Activated CD8-positive, alpha-beta T cell treated with anti-CD3 and anti-CD28 coated beads for 36 hours (primary cell): ENCODE measurements at regions not wholly inside any gene's neighbourhood (a gene's known extent, or its start where the extent isn't known, plus 50 kb on each side); places are given as distances from the start of the nearest gene placed in this dataset.

ENCODE experiments used
- ATAC-seq: fragments of 200-7000 bp; cut with Tn5 transposase; one replicate; pipeline ENCODE4 v1.10.0; 2021; ENCODE audit warnings: mild to moderate bottlenecking, moderate library complexity
- CTCF ChIA-PET: fragments of 350-600 bp; sonication (Branson Sonifier 250); formaldehyde crosslinking; loops from one replicate; lab custom pipeline; 2021; ENCODE audit warnings: antibody characterized with exemption; lab: Charles Lee
- POLR2A ChIA-PET: fragments of 350-600 bp; sonication (Branson Sonifier 250); formaldehyde crosslinking; loops from one replicate; lab custom pipeline; 2021; ENCODE audit warnings: antibody characterized with exemption; lab: Charles Lee
- DNase-seq: peaks from one replicate; pipeline ENCODE4 v3.0.0-alpha.2; 2020
- H3K27ac Mint-ChIP-seq: one replicate; pipeline ENCODE4 v1.8.0; 2021; ENCODE audit warnings: mild to moderate bottlenecking, mixed read lengths
- H3K27me3 Mint-ChIP-seq: one replicate; pipeline ENCODE4 v1.8.0; 2021; ENCODE audit warnings: mixed read lengths
- H3K36me3 Mint-ChIP-seq: one replicate; pipeline ENCODE4 v1.8.0; 2021; ENCODE audit warnings: low read depth, mixed read lengths
- H3K4me1 Mint-ChIP-seq: one replicate; pipeline ENCODE4 v1.8.0; 2021; ENCODE audit warnings: low read depth, mixed read lengths
- H3K4me3 Mint-ChIP-seq: one replicate; pipeline ENCODE4 v1.8.0; 2021; ENCODE audit warnings: mild to moderate bottlenecking, moderate library complexity, mixed read lengths
- H3K9me3 Mint-ChIP-seq: one replicate; pipeline ENCODE4 v1.8.0; 2021; ENCODE audit warnings: mixed read lengths
- CTCF ChIP-seq: fragments of 200-600 bp; IDR thresholded peaks from one replicate; pipeline ENCODE4 v1.8.0; 2022; ENCODE audit warnings: antibody characterized with exemption, mild to moderate bottlenecking
- intact Hi-C: fragments of 100-400 bp; cut with micrococcal nuclease; formaldehyde crosslinking; loops from one replicate; pipeline ENCODE4 v1.10.0; 2022

GRCh38 chr9:78967596-78968217, 604.1 kb upstream of the TLE4 start:
- ChIA-PET CTCF (no interaction called here), POLR2A (no interaction called here)
- H3K9me3 Mint-ChIP-seq, result no peaks in the 10 kb centered on the region
- TF ChIP-seq CTCF, result no peak
- no peak overlapping the region for H3K27ac Mint-ChIP-seq
- ATAC-seq (no peak), DNase-seq (no peak)
- intact Hi-C loops, result no loop called here
- H3K27me3 Mint-ChIP-seq, result no peaks in the 10 kb centered on the region
- H3K4me3 Mint-ChIP-seq, result no peak overlapping the region
- no peaks in the 10 kb centered on the region for H3K4me1 Mint-ChIP-seq
- no peaks in the 10 kb centered on the region for H3K36me3 Mint-ChIP-seq

DNA sequence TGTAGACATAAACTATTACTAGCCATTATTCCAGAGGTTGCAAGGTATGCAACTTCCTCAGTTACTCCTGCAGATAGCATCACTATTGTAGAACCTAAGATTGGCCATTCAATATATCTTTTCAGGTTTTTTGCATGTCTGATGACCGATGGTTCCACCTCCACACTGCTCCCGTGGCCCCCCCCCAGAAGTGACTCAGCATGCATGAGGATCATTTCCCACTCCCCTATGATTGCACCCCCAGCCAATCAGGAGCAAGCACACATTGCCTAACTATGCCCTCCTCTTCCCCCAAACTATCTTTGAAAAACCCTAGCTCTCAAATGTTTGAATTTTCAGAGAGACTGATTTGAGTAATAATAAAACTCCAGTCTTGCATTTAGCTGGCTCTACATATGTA, 601.4 kb upstream of the TLE4 start:
- no peak for TF ChIP-seq CTCF
- H3K27me3 Mint-ChIP-seq, result no peaks in the 10 kb centered on the region
- no peak for DNase-seq
- no peak overlapping the region for H3K4me3 Mint-ChIP-seq
- H3K9me3 Mint-ChIP-seq, result no peaks in the 10 kb centered on the region
- no peak for ATAC-seq
- H3K27ac Mint-ChIP-seq, result no peak overlapping the region
- POLR2A ChIA-PET, result no interaction called here
- no peaks in the 10 kb centered on the region for H3K36me3 Mint-ChIP-seq
- intact Hi-C loops, result no loop called here
- CTCF ChIA-PET, result no interaction called here
- H3K4me1 Mint-ChIP-seq, result no peaks in the 10 kb centered on the region

DNA sequence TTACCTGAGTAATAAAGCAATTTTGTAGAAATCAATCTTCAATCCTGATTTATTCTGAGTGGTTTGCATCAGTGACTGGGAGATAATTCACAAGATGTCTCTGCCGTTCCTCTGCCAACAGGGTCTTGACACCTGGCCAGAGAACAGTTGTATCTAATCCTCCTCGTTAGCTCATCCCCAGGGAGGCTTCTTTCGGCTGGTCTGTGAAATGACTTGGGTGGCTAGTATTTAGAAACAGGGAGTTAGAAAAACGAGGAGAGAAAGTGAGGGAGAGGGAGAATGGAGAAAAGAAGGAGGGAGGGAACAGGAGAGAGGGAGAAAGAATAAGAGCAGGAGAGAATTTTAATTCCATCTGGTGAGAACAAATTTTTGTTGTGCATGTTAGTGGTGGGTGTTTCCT, 600.2 kb upstream of the TLE4 start:
- Mint-ChIP-seq H3K27ac (no peak overlapping the region), H3K27me3 (no peaks in the 10 kb centered on the region), H3K9me3 (no peaks in the 10 kb centered on the region), H3K4me3 (no peak overlapping the region), H3K4me1 (no peaks in the 10 kb centered on the region), H3K36me3 (no peaks in the 10 kb centered on the region)
- intact Hi-C loops, result no loop called here
- ChIA-PET POLR2A (no interaction called here), CTCF (no interaction called here)
- ATAC-seq, result no peak
- no peak for TF ChIP-seq CTCF
- no peak for DNase-seq

DNA sequence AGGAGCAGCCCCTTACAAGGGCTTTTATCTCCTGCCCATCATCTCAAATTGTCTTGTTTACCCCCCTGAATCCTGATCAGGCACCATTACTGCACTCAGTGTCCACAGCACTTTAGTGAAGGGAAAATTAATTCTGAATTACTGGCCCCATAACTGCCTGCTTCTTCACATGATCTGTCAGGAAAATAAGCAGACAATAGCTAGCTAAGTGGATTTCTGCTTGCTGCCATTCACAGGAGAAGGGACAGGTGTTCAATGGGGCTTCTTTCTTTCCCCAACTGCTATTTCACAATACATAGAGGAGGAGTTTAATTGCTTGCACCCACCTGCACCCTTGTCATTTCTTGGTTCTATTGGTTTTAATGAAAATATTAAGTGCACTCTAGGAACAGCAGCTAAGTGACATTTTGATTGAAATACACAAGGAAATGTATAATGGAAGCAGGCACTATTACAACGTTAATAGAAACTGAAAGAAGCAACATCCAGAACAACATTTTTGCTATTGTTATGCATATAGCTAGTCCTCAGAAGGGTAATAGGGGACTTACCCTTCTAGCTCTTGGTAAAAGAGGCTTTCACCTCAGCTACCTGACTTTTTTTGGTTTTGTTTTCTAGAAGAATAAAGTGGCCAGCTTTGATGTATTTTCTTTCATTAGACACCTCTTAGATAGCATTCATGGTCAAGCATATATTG, 599.3 kb upstream of the TLE4 start:
- Mint-ChIP-seq H3K27ac (no peak overlapping the region), H3K36me3 (no peaks in the 10 kb centered on the region), H3K4me1 (no peaks in the 10 kb centered on the region), H3K9me3 (no peaks in the 10 kb centered on the region), H3K27me3 (no peaks in the 10 kb centered on the region), H3K4me3 (no peak overlapping the region)
- intact Hi-C loops, result no loop called here
- ChIA-PET CTCF (no interaction called here), POLR2A (no interaction called here)
- ATAC-seq, result no peak
- TF ChIP-seq CTCF, result no peak
- no peak for DNase-seq

GRCh38 chr9:78973907-78974306, 597.9 kb upstream of the TLE4 start:
- CTCF ChIA-PET, result no interaction called here
- no peak for ATAC-seq

More at GRCh38 chr9:78973907-78974306, 597.9 kb upstream of the TLE4 start:
- no peaks in the 10 kb centered on the region for H3K4me1 Mint-ChIP-seq
- intact Hi-C loops, result no loop called here
- H3K36me3 Mint-ChIP-seq, result no peaks in the 10 kb centered on the region
- no peak for DNase-seq
- POLR2A ChIA-PET, result no interaction called here
- H3K4me3 Mint-ChIP-seq, result no peak overlapping the region
- H3K9me3 Mint-ChIP-seq, result no peaks in the 10 kb centered on the region
- no peak for TF ChIP-seq CTCF
- H3K27me3 Mint-ChIP-seq, result no peaks in the 10 kb centered on the region
- no peak overlapping the region for H3K27ac Mint-ChIP-seq
